HG03432 (cell line): ENCODE measurements at regions not wholly inside any gene's neighbourhood (a gene's known extent, or its start where the extent isn't known, plus 50 kb on each side); places are given as distances from the start of the nearest gene placed in this dataset.

Source experiments
- ATAC-seq: cut with Tn5 transposase; IDR thresholded peaks from one replicate; pipeline ENCODE4 v1.9.1; 2021; ENCODE audit warnings: mild to moderate bottlenecking, moderate library complexity; ENCODE audit not compliant: unreplicated experiment

- ATAC-seq = peak; percentile 39
Measured at GRCh38 chrX:66544181-66544580, 94.7 kb downstream of the EDA2R start.

- ATAC-seq = no peak
Measured at GRCh38 chrX:66504481-66504880, 134.4 kb downstream of the EDA2R start.

GRCh38 chrX:66498672-66499296 is 140.1 kb downstream of the EDA2R start:
- no peak for ATAC-seq

- no peak for ATAC-seq
Measured at GRCh38 chrX:66489339-66489738, 149.5 kb downstream of the EDA2R start.
